WTC11 (cell line): ENCODE measurements at regions not wholly inside any gene's neighbourhood (a gene's known extent, or its start where the extent isn't known, plus 50 kb on each side); places are given as distances from the start of the nearest gene placed in this dataset.

Experiments used
- ATAC-seq: fragments of 200-7000 bp; cut with Tn5 transposase; 2 replicates; pipeline ENCODE4 v1.10.0; 2021; ENCODE audit warnings: mild to moderate bottlenecking, moderate library complexity
- CTCF ChIA-PET: fragments of 300-600 bp; sonication (Branson Sonifier 250); formaldehyde crosslinking; loops from one replicate; lab custom pipeline; 2021; ENCODE audit warnings: antibody characterized with exemption; lab: Charles Lee
- POLR2A ChIA-PET: fragments of 350-600 bp; sonication (Branson Sonifier 250); formaldehyde crosslinking; loops from one replicate; lab custom pipeline; 2021; ENCODE audit warnings: antibody characterized with exemption; lab: Charles Lee
- DNase-seq: peaks from one replicate; pipeline ENCODE4 v3.0.0; 2021; ENCODE audit warnings: low spot score
- H3K27ac Mint-ChIP-seq: 2 replicates; pipeline ENCODE4 v1.8.0; 2021; ENCODE audit warnings: mixed read lengths
- H3K27me3 Mint-ChIP-seq: 2 replicates; pipeline ENCODE4 v1.8.0; 2021; ENCODE audit warnings: low read depth, mild to moderate bottlenecking, moderate library complexity, mixed read lengths
- H3K36me3 Mint-ChIP-seq: 2 replicates; pipeline ENCODE4 v1.8.0; 2021; ENCODE audit warnings: mixed read lengths
- H3K4me1 Mint-ChIP-seq: 2 replicates; pipeline ENCODE4 v1.8.0; 2022; ENCODE audit warnings: mixed read lengths
- H3K4me3 Mint-ChIP-seq: 2 replicates; pipeline ENCODE4 v1.8.0; 2021; ENCODE audit warnings: mild to moderate bottlenecking, moderate library complexity, mixed read lengths
- H3K9me3 Mint-ChIP-seq: 2 replicates; pipeline ENCODE4 v1.8.0; 2021; ENCODE audit warnings: mixed read lengths
- EMX1 ChIP-seq: fragments of 250-450 bp; sonication (Bioruptor Pico); IDR thresholded peaks from 2 replicates; pipeline ENCODE4 v1.8.0; 2021; ENCODE audit warnings: mild to moderate bottlenecking
- JUN ChIP-seq: sonication (generic); formaldehyde crosslinking; IDR thresholded peaks from 2 replicates; pipeline ENCODE4 v1.8.0; 2023; ENCODE audit warnings: mild to moderate bottlenecking, missing genetic modification reagents
- MXD4 ChIP-seq: fragments of 250-450 bp; sonication (Bioruptor Pico); IDR thresholded peaks from 2 replicates; pipeline ENCODE4 v1.8.0; 2021; ENCODE audit warnings: mild to moderate bottlenecking, moderate library complexity, borderline replicate concordance
- NR3C1 ChIP-seq: sonication (generic); formaldehyde crosslinking; conservative IDR thresholded peaks from 2 replicates; pipeline ENCODE4 v1.8.1; 2023; ENCODE audit warnings: low read depth, mild to moderate bottlenecking, missing genetic modification reagents
- SMAD3 ChIP-seq: sonication (generic); formaldehyde crosslinking; IDR thresholded peaks from 2 replicates; pipeline ENCODE4 v1.8.0; 2022; ENCODE audit warnings: missing genetic modification reagents, mild to moderate bottlenecking, borderline replicate concordance
- ZNF121 ChIP-seq: sonication (generic); formaldehyde crosslinking; IDR thresholded peaks from 2 replicates; pipeline ENCODE4 v1.8.0; 2023; ENCODE audit warnings: missing genetic modification reagents
- ZNF232 ChIP-seq: sonication (generic); formaldehyde crosslinking; IDR thresholded peaks from 2 replicates; pipeline ENCODE4 v1.8.0; 2022; ENCODE audit warnings: mild to moderate bottlenecking, missing genetic modification reagents
- ZNF317 ChIP-seq: sonication (generic); formaldehyde crosslinking; IDR thresholded peaks from 2 replicates; pipeline ENCODE4 v1.8.1; 2023; ENCODE audit warnings: low read depth, mild to moderate bottlenecking, moderate library complexity, missing genetic modification reagents, borderline replicate concordance
- ZNF423 ChIP-seq: fragments of 250-450 bp; sonication (Bioruptor Pico); IDR thresholded peaks from 2 replicates; pipeline ENCODE4 v2.1.2; 2022; ENCODE audit warnings: mild to moderate bottlenecking, moderate library complexity
- TF ChIP-seq, protein P1 (sequence below): sonication (generic); formaldehyde crosslinking; IDR thresholded peaks from 2 replicates; pipeline ENCODE4 v1.8.0; 2022; ENCODE audit warnings: mild to moderate bottlenecking, missing genetic modification reagents
- TF ChIP-seq, protein P2 (sequence below): sonication (generic); formaldehyde crosslinking; IDR thresholded peaks from 2 replicates; pipeline ENCODE4 v1.8.1; 2022; ENCODE audit warnings: low read depth, missing genetic modification reagents, borderline replicate concordance
- TF ChIP-seq, protein P3 (sequence below): sonication (generic); formaldehyde crosslinking; IDR thresholded peaks from 2 replicates; pipeline ENCODE4 v1.8.1; 2022; ENCODE audit warnings: mild to moderate bottlenecking, moderate library complexity, missing genetic modification reagents
- TF ChIP-seq, protein P4 (sequence below): sonication (generic); formaldehyde crosslinking; IDR thresholded peaks from 2 replicates; pipeline ENCODE4 v1.8.0; 2022; ENCODE audit warnings: missing genetic modification reagents
- TF ChIP-seq, protein P5 (sequence below): sonication (generic); formaldehyde crosslinking; conservative IDR thresholded peaks from 2 replicates; pipeline ENCODE4 v1.8.1; 2023; ENCODE audit warnings: mild to moderate bottlenecking, low read depth, missing genetic modification reagents, moderate library complexity
- TF ChIP-seq, protein P6 (sequence below): sonication (generic); formaldehyde crosslinking; IDR thresholded peaks from 2 replicates; pipeline ENCODE4 v1.8.1; 2023; ENCODE audit warnings: mild to moderate bottlenecking, missing genetic modification reagents, moderate library complexity
- TF ChIP-seq, protein P7 (sequence below): sonication (generic); formaldehyde crosslinking; IDR thresholded peaks from 2 replicates; pipeline ENCODE4 v1.8.1; 2023; ENCODE audit warnings: mild to moderate bottlenecking, missing genetic modification reagents
- TF ChIP-seq, protein P8 (sequence below): sonication (generic); formaldehyde crosslinking; IDR thresholded peaks from 2 replicates; pipeline ENCODE4 v1.8.1; 2023; ENCODE audit warnings: mild to moderate bottlenecking, moderate library complexity, missing genetic modification reagents

DNA sequence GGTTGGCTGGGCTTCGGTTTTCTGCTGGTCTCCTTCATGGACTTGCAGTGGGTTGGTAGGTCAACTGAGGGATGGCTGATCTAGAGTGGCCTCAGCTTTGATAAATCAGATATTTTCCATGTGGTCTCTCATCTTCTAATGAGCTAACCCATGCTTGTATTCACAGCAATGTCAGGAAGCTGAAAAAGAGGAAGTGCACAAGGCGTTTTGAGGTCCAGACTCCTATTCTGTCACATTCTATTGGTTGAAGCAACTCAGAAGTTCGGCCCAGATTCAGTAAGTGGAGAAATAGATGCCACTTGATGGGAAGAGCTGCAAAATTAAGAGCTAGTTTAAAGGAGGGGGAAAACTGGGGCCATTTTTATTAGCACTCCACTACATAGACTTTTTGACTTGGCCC lies 361.2 kb downstream of the DIPK2A start:
- Mint-ChIP-seq H3K4me3 (no peak overlapping the region), H3K4me1 (peaks cover 3% of the 10 kb centered on the region), H3K27me3 (no peaks in the 10 kb centered on the region), H3K27ac (no peak overlapping the region), H3K36me3 (no peaks in the 10 kb centered on the region), H3K9me3 (peaks cover 17% of the 10 kb centered on the region)
- ATAC-seq, result no peak
- DNase-seq, result no peak
- ChIA-PET POLR2A (interaction anchor here (0.6 kb wide), 1 partner anchor 369 kb away, joined by 4 read pairs; no protein-coding TSS in a partner anchor), CTCF (no interaction called here)
- no peak for TF ChIP-seq SMAD3

DNA sequence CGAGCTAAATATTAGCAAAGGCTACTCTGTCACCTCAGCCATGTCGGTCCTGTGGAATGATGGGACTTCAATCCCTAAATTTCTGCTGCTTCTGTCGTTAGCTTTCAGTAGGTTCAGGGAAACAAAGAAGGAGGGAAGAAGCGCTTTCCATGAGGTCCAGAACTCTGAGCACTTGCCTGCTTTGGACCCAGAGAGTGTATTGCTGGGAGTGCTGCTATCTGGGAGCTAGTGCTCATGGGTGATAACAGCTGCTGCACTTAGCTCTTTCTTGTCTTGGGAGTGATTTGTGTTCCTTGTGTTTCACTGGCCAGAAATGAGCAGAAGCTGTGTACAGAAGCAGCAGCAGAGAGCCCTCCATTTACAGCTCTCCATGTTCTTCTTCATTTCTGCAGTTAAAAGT lies 369.8 kb downstream of the DIPK2A start:
- no peak overlapping the region for H3K27ac Mint-ChIP-seq
- no peaks in the 10 kb centered on the region for H3K27me3 Mint-ChIP-seq
- TF ChIP-seq NR3C1 (CRISPR knock-in tag) (no peak), ZNF121 (CRISPR knock-in tag) (no peak), EMX1 (CRISPR knock-in tag) (no peak), MXD4 (CRISPR knock-in tag) (no peak), ZNF423 (CRISPR knock-in tag) (no peak), ZNF317 (CRISPR knock-in tag) (no peak), ZNF232 (CRISPR knock-in tag) (no peak), JUN (CRISPR knock-in tag) (no peak)
- TF ChIP-seq, protein P1, sequence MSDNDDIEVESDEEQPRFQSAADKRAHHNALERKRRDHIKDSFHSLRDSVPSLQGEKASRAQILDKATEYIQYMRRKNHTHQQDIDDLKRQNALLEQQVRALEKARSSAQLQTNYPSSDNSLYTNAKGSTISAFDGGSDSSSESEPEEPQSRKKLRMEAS (CRISPR knock-in tag), result no peak
- TF ChIP-seq, protein P2, sequence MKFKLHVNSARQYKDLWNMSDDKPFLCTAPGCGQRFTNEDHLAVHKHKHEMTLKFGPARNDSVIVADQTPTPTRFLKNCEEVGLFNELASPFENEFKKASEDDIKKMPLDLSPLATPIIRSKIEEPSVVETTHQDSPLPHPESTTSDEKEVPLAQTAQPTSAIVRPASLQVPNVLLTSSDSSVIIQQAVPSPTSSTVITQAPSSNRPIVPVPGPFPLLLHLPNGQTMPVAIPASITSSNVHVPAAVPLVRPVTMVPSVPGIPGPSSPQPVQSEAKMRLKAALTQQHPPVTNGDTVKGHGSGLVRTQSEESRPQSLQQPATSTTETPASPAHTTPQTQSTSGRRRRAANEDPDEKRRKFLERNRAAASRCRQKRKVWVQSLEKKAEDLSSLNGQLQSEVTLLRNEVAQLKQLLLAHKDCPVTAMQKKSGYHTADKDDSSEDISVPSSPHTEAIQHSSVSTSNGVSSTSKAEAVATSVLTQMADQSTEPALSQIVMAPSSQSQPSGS (CRISPR knock-in tag), result no peak
- TF ChIP-seq, protein P3, sequence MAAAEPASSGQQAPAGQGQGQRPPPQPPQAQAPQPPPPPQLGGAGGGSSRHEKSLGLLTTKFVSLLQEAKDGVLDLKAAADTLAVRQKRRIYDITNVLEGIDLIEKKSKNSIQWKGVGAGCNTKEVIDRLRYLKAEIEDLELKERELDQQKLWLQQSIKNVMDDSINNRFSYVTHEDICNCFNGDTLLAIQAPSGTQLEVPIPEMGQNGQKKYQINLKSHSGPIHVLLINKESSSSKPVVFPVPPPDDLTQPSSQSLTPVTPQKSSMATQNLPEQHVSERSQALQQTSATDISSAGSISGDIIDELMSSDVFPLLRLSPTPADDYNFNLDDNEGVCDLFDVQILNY (CRISPR knock-in tag), result no peak
- TF ChIP-seq, protein P4, sequence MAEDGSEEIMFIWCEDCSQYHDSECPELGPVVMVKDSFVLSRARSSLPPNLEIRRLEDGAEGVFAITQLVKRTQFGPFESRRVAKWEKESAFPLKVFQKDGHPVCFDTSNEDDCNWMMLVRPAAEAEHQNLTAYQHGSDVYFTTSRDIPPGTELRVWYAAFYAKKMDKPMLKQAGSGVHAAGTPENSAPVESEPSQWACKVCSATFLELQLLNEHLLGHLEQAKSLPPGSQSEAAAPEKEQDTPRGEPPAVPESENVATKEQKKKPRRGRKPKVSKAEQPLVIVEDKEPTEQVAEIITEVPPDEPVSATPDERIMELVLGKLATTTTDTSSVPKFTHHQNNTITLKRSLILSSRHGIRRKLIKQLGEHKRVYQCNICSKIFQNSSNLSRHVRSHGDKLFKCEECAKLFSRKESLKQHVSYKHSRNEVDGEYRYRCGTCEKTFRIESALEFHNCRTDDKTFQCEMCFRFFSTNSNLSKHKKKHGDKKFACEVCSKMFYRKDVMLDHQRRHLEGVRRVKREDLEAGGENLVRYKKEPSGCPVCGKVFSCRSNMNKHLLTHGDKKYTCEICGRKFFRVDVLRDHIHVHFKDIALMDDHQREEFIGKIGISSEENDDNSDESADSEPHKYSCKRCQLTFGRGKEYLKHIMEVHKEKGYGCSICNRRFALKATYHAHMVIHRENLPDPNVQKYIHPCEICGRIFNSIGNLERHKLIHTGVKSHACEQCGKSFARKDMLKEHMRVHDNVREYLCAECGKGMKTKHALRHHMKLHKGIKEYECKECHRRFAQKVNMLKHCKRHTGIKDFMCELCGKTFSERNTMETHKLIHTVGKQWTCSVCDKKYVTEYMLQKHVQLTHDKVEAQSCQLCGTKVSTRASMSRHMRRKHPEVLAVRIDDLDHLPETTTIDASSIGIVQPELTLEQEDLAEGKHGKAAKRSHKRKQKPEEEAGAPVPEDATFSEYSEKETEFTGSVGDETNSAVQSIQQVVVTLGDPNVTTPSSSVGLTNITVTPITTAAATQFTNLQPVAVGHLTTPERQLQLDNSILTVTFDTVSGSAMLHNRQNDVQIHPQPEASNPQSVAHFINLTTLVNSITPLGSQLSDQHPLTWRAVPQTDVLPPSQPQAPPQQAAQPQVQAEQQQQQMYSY (CRISPR knock-in tag), result no peak
- TF ChIP-seq, protein P5, sequence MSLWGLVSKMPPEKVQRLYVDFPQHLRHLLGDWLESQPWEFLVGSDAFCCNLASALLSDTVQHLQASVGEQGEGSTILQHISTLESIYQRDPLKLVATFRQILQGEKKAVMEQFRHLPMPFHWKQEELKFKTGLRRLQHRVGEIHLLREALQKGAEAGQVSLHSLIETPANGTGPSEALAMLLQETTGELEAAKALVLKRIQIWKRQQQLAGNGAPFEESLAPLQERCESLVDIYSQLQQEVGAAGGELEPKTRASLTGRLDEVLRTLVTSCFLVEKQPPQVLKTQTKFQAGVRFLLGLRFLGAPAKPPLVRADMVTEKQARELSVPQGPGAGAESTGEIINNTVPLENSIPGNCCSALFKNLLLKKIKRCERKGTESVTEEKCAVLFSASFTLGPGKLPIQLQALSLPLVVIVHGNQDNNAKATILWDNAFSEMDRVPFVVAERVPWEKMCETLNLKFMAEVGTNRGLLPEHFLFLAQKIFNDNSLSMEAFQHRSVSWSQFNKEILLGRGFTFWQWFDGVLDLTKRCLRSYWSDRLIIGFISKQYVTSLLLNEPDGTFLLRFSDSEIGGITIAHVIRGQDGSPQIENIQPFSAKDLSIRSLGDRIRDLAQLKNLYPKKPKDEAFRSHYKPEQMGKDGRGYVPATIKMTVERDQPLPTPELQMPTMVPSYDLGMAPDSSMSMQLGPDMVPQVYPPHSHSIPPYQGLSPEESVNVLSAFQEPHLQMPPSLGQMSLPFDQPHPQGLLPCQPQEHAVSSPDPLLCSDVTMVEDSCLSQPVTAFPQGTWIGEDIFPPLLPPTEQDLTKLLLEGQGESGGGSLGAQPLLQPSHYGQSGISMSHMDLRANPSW (CRISPR knock-in tag), result no peak
- TF ChIP-seq, protein P6, sequence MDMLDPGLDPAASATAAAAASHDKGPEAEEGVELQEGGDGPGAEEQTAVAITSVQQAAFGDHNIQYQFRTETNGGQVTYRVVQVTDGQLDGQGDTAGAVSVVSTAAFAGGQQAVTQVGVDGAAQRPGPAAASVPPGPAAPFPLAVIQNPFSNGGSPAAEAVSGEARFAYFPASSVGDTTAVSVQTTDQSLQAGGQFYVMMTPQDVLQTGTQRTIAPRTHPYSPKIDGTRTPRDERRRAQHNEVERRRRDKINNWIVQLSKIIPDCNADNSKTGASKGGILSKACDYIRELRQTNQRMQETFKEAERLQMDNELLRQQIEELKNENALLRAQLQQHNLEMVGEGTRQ, result no peak
- TF ChIP-seq, protein P7, sequence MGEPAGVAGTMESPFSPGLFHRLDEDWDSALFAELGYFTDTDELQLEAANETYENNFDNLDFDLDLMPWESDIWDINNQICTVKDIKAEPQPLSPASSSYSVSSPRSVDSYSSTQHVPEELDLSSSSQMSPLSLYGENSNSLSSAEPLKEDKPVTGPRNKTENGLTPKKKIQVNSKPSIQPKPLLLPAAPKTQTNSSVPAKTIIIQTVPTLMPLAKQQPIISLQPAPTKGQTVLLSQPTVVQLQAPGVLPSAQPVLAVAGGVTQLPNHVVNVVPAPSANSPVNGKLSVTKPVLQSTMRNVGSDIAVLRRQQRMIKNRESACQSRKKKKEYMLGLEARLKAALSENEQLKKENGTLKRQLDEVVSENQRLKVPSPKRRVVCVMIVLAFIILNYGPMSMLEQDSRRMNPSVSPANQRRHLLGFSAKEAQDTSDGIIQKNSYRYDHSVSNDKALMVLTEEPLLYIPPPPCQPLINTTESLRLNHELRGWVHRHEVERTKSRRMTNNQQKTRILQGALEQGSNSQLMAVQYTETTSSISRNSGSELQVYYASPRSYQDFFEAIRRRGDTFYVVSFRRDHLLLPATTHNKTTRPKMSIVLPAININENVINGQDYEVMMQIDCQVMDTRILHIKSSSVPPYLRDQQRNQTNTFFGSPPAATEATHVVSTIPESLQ (CRISPR knock-in tag), result no peak
- TF ChIP-seq, protein P8, sequence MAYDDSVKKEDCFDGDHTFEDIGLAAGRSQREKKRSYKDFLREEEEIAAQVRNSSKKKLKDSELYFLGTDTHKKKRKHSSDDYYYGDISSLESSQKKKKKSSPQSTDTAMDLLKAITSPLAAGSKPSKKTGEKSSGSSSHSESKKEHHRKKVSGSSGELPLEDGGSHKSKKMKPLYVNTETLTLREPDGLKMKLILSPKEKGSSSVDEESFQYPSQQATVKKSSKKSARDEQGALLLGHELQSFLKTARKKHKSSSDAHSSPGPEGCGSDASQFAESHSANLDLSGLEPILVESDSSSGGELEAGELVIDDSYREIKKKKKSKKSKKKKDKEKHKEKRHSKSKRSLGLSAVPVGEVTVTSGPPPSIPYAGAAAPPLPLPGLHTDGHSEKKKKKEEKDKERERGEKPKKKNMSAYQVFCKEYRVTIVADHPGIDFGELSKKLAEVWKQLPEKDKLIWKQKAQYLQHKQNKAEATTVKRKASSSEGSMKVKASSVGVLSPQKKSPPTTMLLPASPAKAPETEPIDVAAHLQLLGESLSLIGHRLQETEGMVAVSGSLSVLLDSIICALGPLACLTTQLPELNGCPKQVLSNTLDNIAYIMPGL (CRISPR knock-in tag), result no peak
- DNase-seq, result no peak
- no peak for ATAC-seq
- H3K4me1 Mint-ChIP-seq, result peaks cover 10% of the 10 kb centered on the region
- CTCF ChIA-PET, result no interaction called here
- POLR2A ChIA-PET, result interaction anchor here (1.6 kb wide), 1 partner anchor 370 kb away, joined by 4 read pairs; the partner anchor contains the start of gene DIPK2A
- no peaks in the 10 kb centered on the region for H3K36me3 Mint-ChIP-seq
- H3K4me3 Mint-ChIP-seq, result no peak overlapping the region
- no peaks in the 10 kb centered on the region for H3K9me3 Mint-ChIP-seq
